ENCODE measurements at regions not wholly inside any gene's neighbourhood (a gene's known extent, or its start where the extent isn't known, plus 50 kb on each side); places are given as distances from the start of the nearest gene placed in this dataset.

DNA sequence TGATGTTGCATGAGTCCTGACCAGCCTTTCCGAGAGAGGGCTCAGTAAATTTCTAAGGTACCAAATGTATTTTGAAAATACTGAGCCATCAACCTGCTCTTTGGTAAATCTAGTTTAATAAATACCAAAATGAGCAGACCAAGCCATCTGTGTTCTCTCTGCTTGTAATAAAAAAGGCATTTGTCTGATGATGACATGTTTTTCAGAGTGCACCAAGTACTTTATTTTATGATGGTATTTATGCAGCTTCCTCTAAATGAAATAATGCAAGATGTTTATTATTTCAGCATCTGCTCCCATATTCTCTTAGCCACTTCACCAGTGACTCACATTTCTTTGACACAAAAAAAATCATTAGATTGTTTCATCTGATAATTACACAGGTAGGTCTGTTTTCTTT, 700.5 kb downstream of the TRIML1 start:
- DNase-seq (ENCODE audit: low read depth): no peak

DNA sequence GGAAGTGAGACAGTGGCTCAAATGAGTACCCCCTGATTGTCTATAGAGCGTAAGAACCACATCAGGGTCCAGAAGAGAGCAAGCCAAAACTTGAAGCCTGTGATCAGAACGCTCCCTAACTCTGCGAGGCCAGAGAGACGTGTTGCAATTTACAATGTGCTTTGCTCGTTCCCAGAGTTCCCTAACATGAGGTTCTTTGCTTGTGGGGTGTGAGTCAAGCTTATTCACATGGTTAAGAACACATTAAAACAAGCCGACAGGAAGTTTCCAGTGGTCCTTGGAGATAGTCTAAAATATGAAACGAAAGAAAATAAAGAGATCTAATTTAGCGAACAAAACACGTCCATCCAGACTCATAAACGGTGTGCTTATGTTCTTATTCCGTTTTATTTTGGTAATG, 702.3 kb downstream of the TRIML1 start:
- DNase-seq (ENCODE audit: low read depth): no peak

DNA sequence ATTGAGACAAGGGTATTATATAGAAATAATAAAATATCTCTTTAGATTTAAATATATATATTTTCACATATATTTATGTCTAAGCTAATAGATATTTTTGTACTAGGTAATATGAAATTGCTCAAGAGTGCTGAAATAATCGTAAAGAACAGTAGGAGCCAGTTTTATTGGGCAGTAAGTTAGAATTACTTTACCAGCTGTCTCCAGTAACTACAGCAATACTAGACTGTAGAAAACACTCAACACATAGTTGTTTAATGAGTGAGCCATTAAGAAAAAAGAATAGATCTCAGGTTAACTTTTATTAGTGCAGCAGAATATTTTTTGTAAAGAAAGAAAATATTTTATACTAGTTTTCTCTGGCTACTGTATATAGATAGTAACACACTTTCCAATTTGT, 715.2 kb downstream of the TRIML1 start:
- DNase-seq (ENCODE audit: low read depth): no peak

DNA sequence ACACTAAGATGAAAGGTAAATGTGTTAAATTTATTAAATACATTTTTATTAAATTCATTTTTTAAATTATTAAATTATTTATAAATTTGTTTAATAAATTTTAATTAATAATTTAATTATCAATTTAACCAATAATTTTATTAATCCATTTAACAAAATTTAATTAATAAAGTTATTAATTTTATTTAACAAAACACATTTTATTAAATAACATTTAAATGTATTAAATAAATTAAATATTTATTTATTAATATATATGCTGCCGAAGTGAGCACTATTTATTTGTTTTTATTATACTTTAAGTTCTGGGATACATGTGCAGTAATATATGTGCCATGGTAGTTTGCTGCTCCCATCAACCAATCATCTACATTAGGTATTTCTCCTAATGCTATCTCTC, 719.5 kb downstream of the TRIML1 start:
- no peak for DNase-seq (ENCODE audit: low read depth)

DNA sequence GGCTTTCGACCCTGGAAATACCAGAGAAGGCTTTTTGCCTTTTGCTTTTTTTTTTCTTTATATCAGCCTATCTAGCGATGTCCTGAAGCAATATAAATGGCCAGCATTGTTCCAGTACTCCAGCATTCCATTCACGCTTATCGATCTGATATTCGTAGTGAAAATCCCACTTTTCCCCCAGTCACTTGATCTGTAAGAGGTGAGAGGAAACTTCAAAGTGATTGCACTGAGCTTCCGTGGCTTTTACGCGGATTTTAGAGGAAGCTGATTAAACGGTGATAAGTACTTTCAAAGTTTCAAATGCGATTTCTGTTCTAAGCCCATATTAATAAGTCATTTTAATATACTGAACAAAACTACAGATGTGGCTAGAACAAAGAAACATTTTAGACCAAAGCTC, 725.5 kb downstream of the TRIML1 start:
- no peak for DNase-seq (ENCODE audit: low read depth)

DNA sequence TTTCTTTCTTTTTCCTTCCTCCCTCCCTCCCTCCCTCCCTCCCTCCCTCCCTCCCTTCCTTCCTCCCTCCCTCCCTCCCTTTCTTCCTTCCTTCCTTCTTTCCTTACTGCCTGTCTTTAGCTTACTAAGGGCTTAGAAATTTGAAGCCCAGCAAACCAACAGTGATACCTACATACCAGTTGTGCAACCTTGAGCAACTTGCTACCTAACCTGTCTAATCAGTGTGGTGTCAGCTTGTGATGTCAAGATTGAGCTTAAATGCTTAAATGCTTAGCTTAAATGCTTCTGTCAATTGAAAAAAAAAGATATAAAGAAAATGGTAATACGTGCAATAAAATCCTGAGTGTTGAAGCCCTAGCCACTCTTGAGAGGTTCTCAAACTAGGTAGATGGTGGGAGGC, 728.6 kb downstream of the TRIML1 start:
- no peak for DNase-seq (ENCODE audit: low read depth)

DNA sequence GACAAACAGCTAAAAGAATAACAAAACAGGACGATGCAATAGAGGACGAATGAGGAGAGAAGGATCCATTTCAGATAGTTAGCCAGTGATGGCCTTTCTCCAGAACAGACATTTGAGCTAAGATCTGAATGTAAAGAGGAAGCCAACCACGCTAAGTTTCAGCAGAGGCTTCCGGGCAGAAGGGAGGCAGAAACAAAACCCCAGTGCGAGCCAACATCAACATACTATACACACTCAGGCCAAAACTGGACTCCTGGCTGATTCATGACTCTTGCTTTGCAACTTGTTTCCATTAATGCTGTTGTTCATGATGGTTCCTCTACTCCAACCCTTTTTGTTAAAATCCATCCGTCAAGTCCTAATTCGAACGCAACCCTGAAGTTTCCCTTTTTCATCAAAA, 730.3 kb downstream of the TRIML1 start:
- DNase-seq (ENCODE audit: low read depth): no peak

DNA sequence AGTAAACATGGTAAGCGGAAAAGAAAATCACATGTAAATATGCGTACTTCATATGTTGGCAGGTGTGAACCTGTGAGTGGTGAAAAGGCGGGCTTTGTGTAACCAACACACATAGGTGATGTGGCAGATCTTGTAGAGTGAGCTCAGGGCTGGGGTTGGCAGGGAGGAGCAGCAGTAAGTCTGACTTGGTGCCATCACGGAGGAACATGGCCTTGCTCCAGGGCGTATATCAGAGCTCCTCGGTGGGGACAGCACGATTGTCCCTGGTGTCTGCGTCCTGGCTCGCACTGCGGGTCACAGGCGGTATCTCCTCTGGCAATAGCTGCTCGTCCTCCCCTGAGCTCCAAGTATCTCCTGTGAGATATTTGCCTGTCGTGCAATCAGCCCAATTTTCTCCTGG, 733.6 kb downstream of the TRIML1 start:
- DNase-seq (ENCODE audit: low read depth): no peak

DNA sequence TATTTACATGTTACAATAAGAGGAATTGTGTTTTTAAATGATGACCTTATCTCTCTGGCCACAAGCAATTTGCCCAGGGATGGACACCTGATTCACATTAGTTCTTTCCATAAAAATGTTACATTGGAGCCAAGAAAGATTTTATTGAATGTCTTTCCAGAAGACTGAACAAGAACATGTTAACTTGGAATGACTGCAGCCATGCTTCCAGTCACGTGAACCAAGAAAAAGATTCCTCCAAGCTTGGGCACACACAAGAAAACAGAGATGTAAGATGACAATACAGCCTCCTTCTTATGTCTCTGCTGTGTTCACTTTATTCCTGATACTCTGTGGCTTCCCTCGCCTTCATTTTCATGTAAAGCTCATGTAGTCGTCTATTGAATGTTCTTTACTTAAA, 737.6 kb downstream of the TRIML1 start:
- DNase-seq (ENCODE audit: low read depth): no peak

DNA sequence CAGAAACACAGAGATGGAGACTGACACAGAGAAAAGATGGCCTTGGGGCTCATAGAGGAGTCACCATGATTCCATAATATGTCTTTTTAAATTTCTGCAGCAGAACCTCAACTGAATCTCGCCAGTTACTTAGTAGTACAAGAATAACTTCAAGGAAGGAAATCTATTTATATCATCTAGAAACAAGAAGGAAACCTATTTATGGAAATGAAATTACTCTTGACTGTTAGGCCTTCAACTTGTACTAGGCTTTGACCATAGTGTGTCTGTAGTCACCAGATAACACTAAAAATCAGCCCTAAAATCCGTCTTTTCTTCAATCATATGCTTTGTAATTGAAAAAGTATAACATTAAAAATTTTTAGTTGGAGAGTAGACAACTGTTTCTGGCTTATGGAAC, 740.4 kb downstream of the TRIML1 start:
- no peak for DNase-seq (ENCODE audit: low read depth)

DNA sequence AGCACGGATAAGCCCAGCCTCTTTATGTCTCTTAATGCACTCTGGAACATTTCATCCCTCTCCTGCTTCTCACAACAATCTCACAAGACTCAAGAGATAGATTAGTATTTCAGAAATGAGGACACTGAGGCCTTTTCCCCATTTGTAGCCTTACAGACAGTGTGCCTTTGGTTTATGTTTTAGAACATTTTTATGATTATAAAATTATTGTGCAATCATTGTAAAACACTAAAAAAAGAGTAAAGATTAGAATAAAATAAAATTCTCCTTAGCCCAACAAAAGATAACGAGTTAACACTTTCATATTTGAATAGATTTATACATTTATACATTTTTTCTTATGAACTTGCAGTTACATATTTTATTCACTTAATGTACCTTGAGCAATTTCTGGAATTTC, 748.7 kb downstream of the TRIML1 start:
- no peak for DNase-seq (ENCODE audit: low read depth)

DNA sequence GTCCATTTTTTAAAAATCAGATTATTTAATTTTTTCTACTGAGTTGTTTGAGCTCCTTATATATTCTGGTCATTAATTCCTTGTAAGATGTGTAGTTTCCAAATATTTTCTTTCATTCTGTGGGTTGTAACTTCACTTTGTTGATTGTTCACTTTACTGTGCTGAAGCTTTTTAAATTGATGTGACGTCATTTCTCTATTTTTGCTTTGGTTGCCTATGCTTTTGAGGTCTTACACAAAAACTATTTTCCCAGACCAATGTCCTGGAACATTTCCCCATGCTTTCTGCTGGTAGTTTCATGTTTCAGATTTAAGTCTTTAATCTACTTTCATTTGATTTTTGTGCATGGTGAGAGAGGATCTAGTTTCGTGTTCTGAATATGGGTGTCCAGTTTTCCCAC, 753.6 kb downstream of the TRIML1 start:
- DNase-seq (ENCODE audit: low read depth): no peak

DNA sequence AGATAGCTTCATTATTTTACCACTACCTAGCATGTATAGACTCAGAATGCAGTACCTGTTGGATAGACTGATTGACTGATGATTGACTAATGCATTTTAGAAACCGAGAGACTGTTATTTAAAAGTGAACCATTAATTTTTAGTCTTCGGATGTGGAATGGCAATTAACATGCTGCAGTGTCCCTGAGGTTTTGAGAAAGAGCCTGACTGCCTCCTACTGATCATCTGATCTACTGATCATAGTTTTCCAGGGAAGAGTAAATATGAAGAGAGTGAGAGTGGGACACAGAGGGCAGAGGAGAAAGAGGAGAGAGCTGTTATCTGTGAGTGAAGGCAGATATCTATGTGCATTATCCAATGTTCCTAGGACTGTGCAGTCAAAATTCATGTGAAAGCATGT, 764.7 kb downstream of the TRIML1 start:
- no peak for DNase-seq (ENCODE audit: low read depth)

DNA sequence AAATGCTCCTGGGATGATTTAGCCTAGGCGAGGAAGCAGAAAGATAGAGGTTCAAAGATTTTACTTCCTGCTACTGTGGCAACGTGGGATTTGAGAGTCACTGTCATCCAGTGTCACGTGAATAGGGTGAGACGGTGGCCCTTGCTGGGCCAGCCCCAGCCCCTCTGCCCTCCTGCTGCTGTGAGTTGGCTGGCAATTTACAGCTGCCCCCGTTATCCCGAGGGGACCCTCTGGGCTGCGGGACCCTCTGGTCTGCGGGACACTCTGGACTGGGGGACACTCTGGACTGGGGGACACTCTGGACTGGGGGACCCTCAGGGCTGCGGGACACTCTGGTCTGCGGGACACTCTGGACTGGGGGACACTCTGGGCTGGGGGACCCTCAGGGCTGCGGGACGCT, 765.4 kb downstream of the TRIML1 start:
- DNase-seq (ENCODE audit: low read depth): no peak

DNA sequence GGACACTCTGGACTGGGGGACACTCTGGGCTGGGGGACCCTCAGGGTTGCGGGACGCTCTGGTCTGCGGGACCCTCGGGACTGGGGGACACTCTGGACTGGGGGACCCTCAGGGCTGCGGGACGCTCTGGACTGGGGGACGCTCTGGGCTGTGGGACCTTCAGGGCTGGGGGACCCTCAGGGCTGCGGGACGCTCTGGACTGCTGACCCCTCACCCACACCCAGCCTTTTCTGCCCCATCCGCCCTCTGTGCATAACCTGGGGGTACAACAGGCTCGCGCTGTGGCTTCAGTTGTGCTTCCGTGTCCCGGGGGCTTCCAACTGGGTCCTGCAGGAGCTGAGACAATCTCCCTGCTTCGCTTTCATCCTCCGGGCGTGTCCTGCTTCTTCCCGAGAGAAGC, 766.0 kb downstream of the TRIML1 start:
- no peak for DNase-seq (ENCODE audit: low read depth)

DNA sequence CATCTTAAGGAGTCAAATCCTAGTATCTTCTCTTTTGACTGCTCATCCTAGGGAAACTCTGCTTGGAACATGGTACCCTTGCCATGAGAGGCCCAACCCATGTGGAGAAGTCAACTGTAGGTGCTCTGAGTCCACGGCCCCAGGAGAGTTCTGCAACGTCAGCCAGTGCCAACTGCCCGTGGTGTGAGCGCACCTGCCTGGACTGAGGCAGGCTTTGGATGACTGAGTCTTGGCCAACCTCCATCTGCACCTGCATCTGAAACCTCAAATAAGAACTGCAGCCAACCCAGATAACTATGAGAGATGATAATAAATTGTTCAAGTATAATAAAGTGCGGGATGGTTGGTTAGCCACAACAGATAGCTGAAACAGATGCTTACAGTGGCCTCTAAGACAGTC, 772.0 kb downstream of the TRIML1 start:
- no peak for DNase-seq (ENCODE audit: low read depth)

DNA sequence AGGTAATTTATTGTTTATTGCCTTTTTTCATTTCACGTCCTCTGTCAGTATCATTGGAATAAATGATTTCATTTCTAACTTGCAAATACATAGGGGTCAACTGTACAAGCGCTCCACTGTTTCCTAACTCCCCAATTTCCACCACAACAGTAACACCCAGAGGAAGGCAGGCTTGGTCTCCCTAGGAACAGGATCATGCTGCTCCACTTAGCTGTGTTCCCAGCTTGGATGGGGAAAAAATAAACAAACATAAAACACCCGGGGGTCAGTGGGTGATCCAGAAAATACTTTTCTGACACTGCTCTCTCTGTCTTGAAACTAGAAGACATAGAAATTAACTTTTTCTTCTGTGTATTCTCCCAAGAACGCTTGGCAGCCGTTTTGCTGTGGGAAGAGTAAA, 772.5 kb downstream of the TRIML1 start:
- DNase-seq (ENCODE audit: low read depth): no peak

DNA sequence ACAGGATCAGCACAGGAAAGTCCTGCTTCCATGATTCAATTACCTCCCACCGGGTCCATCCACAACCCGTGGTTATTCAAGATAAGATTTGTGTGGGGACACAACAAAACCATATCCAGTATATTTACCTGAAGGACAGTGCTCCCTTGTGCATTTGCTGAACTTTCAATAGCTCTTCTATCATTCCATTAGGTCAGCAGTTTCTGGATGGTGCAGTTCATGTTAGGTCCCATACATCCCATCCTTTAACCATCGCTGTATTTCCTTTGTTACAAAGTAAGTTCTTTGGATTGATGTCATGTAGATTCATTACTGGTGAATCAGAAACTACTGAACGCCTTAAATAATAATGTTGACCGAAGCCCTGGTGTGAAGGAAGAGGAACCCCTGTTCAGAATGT, 775.9 kb downstream of the TRIML1 start:
- DNase-seq (ENCODE audit: low read depth): no peak

DNA sequence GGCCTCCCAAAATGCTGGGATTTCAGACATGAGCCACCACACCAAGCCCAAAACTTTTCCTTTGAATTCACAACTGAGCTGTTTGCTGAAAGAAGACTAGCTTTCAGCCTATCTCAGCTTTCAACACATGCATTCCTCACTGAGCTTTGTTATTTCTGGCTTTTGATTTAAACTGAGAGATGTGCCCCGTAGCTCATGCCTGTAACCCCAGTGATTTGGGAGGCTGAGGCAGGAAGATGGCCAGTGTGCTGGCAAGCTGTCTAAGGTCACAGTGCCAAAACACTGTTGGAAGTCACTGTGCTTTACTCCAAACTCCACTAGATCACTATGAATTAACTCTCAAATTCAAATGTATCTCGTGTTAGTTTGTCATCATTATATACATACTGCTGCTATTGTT, 779.5 kb downstream of the TRIML1 start:
- DNase-seq (ENCODE audit: low read depth): no peak

DNA sequence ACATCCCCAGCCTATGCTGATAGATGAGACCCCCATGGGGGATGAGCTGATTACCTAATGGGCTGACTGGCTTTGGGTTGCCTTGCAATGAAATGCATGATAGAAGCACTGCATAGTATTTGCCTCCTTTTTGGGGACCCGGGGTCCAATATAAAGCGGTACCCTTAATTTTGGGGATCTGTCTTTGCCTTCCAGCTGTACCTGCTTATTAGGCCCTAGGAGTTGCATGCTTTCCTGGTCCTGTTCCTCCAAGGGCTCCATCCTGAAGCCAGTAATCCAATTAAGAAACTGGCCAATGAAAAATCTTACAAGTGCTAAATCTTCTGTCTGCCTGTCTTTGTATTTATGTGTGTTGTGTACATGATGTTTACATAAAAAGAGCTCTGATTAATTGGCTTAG, 791.6 kb downstream of the TRIML1 start:
- DNase-seq (ENCODE audit: low read depth): no peak

DNA sequence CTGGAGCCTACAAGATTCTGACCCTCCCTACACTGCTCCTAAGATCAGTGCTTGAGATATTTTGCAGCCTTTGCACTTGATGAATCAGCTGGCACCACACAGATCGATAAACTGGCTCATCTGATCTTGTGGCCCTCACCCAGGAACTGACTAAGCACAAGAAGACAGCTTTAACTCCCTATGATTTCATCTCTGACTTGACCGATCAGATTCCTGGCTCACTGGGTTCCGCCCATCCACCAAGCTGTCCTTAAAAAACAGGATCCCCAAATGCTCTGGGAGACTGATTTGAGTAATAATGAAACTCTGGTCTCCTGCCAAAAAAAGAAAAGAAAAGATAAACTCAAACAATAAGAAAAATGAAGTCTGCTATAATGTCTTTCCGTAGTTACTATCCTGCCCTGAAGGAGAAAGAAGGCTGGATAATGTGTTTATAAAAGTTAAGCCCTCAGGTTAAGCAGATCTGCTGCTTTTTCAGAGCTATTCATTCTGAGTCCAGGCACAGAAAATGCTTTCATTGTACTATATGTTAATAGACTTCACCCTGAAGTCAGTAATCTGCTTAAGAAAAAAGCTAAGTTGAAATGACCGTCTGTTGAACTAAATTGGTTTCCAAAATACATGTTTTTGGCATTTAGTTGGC, 795.2 kb downstream of the TRIML1 start:
- no peak for DNase-seq (ENCODE audit: low read depth)

DNA sequence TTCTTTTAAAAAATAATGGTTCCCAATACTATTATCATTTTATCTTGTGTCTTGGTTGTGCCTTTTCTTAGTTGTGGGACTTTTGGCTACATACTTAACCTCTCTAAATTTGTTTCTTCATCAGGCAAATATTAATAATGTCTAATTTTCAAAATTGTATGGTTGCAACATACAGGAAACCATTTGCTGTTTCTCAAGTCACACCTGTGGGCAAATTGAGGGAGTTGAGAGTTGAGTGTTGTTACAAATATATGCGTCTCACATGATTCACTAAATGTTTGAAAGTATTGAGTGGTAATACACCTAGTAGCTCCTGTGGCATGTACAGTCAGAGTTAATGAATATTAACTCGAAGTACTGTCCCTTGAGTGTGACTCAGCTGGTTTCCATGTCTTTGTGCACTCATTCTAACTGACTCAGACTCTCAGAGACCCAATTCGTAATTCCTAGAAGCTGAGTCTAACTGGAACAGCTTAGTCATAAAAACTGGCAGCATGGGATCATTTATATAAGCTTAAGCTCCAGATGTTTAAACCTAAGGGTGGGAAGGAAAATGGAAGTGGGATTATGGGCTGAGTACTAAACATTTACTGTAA, 802.4 kb downstream of the TRIML1 start:
- no peak for DNase-seq (ENCODE audit: low read depth)

DNA sequence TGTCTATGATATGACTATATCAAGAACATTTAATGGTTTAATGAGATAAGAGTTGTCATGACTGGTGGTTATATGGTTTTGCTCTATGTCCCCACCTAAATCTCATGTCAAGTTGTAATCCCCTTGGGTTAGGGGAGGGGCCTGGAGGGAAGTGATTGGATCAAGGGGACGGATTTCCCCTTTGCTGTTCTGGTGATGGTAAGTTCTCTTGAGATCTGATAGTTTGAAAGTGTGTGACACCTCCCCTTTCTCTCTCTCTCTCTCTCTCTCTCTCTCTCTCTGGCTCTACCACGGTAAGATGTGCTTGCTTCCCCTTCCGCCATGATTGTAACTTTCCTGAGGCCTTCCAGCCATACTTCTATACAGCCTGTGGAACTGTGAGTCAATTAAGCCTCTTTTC, 803.4 kb downstream of the TRIML1 start:
- no peak for DNase-seq (ENCODE audit: low read depth)

DNA sequence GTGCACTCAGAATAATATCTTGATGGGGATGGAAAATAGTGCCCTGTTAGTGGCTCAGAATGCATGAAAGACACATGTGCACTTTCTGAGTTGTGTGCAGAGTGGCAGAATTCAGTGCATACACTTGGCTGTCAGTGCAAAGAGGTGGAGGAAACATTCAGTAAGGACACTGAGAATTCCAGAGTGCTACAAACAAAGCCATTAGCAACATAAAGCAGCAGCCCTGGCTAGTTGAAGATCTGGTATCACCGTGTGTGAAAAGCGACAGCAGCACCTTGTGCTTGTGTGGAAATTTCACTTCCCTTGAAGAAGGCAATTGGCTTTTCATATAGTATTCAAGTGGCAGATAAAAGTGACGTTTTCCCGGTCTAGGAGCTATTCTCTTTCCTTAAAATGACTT, 810.4 kb downstream of the TRIML1 start:
- DNase-seq (ENCODE audit: low read depth): no peak

DNA sequence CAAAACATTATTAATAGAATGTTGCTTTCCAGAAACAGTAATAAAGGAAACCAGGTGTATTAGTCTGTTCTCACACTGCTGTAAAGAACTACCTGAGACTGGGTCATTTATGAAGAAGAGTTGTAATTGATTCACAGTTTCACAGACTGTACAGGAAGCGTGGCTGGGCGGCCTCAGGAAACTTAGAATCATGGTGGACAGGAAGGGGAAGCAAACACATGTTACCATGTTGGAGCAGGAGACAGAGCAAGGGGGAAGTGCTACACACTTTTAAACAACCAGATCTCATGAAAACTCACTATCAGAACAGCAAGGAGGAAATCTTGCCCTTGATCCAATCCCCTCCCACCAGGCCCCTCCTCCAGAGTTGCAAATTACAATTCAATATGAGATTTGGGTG, 815.8 kb downstream of the TRIML1 start:
- no peak for DNase-seq (ENCODE audit: low read depth)

Measured in activated T-cell treated with anti-CD3 and anti-CD28 coated beads for 24 hours (primary cell).